Stimulated activated CD8-positive, alpha-beta memory T cell treated with anti-CD3 and anti-CD28 coated beads, Interleukin-7, amount 100 ng/mL, for 48 hours (primary cell): ENCODE measurements at regions not wholly inside any gene's neighbourhood (a gene's known extent, or its start where the extent isn't known, plus 50 kb on each side); places are given as distances from the start of the nearest gene placed in this dataset.

Experiments used
- DNase-seq, 2 donors: peaks; one replicate each; pipeline ENCODE4 v3.0.0-alpha.2; 2020; ENCODE audit warnings: low read depth in 1 of 2; ENCODE audit errors: extremely low read depth in 1 of 2

- DNase-seq: no peak
Measured at GRCh38 chr12:45548426-45548825, 181.1 kb upstream of the ARID2 start.

GRCh38 chr12:45549337-45549902, 180.1 kb upstream of the ARID2 start:
- DNase-seq: no peak

GRCh38 chr12:45553204-45553603, 176.3 kb upstream of the ARID2 start:
- DNase-seq: no peak

- no peak for DNase-seq
Measured at GRCh38 chr12:45557016-45557415, 172.5 kb upstream of the ARID2 start.

- no peak for DNase-seq
Measured at GRCh38 chr12:45558353-45558752, 171.2 kb upstream of the ARID2 start.

GRCh38 chr12:45559537-45559936, 170.0 kb upstream of the ARID2 start:
- no peak for DNase-seq

- no peak for DNase-seq
Measured at GRCh38 chr12:45560689-45561088, 168.8 kb upstream of the ARID2 start.

- DNase-seq: no peak
Measured at GRCh38 chr12:45561488-45561887, 168.0 kb upstream of the ARID2 start.

- no peak for DNase-seq
Measured at GRCh38 chr12:45565590-45565989, 163.9 kb upstream of the ARID2 start.

- no peak for DNase-seq
Measured at GRCh38 chr12:45566257-45566656, 163.2 kb upstream of the ARID2 start.

- no peak for DNase-seq
Measured at GRCh38 chr12:45568808-45569207, 160.7 kb upstream of the ARID2 start.

GRCh38 chr12:45570501-45570900, 159.0 kb upstream of the ARID2 start:
- DNase-seq: no peak

GRCh38 chr12:45572114-45572513, 157.4 kb upstream of the ARID2 start:
- DNase-seq: no peak

GRCh38 chr12:45575417-45575816, 154.1 kb upstream of the ARID2 start:
- DNase-seq: no peak

GRCh38 chr12:45575823-45576475, 153.6 kb upstream of the ARID2 start:
- DNase-seq: no peak

GRCh38 chr12:45577844-45578399, 151.6 kb upstream of the ARID2 start:
- DNase-seq: no peak

GRCh38 chr12:45580356-45580969, 149.0 kb upstream of the ARID2 start:
- DNase-seq: no peak

GRCh38 chr12:45581112-45581511, 148.4 kb upstream of the ARID2 start:
- no peak for DNase-seq

GRCh38 chr12:45582536-45582935, 147.0 kb upstream of the ARID2 start:
- no peak for DNase-seq

- no peak for DNase-seq
Measured at GRCh38 chr12:45582986-45583659, 146.4 kb upstream of the ARID2 start.

- DNase-seq: no peak
Measured at GRCh38 chr12:45584336-45584735, 145.2 kb upstream of the ARID2 start.
